Body of pancreas (tissue), 4 donors: ENCODE measurements at regions not wholly inside any gene's neighbourhood (a gene's known extent, or its start where the extent isn't known, plus 50 kb on each side); places are given as distances from the start of the nearest gene placed in this dataset.

ENCODE experiments used
- POLR2A ChIP-seq, 3 donors: fragments of 450-650 bp; IDR thresholded peaks; one replicate each; pipeline ENCODE4 v1.6.1; 2016; ENCODE audit warnings: antibody characterized with exemption in 3 of 3, mild to moderate bottlenecking in 2 of 3
- TF ChIP-seq, protein P1 (sequence below), 7 experiments: fragments of 450-650 bp in 4 of 7; fragments of 200-600 bp in 3 of 7; sonication (generic) in 3 of 7; IDR thresholded peaks; one replicate each; pipeline ENCODE4 v1.5.1; 2016 to 2019; ENCODE audit warnings: antibody characterized with exemption in 7 of 7

DNA sequence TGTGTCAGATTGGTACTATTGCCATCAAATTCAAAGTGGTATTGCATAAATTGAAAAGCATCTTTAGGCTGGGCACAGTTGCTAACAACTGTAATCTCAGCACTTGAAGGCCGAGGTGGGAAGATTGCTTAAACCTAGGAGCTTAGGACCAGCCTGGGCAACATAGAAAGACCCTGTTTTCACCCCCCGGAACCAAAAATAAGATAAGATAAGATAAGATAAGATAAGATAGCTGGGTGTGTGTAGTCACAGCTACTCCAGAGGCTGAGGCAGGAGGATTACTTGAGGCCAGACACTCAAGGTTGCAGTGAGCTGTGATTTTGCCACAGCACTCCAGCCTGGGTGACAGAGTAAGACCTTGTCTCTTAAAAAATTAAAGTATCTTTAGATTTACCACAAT is 297.9 kb upstream of the SEMA6A start:
- no peak for TF ChIP-seq POLR2A (IDR thresholded peaks at IDR 0.05)
- TF ChIP-seq, protein P1, sequence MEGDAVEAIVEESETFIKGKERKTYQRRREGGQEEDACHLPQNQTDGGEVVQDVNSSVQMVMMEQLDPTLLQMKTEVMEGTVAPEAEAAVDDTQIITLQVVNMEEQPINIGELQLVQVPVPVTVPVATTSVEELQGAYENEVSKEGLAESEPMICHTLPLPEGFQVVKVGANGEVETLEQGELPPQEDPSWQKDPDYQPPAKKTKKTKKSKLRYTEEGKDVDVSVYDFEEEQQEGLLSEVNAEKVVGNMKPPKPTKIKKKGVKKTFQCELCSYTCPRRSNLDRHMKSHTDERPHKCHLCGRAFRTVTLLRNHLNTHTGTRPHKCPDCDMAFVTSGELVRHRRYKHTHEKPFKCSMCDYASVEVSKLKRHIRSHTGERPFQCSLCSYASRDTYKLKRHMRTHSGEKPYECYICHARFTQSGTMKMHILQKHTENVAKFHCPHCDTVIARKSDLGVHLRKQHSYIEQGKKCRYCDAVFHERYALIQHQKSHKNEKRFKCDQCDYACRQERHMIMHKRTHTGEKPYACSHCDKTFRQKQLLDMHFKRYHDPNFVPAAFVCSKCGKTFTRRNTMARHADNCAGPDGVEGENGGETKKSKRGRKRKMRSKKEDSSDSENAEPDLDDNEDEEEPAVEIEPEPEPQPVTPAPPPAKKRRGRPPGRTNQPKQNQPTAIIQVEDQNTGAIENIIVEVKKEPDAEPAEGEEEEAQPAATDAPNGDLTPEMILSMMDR (IDR thresholded peaks at IDR 0.05): no peak
